ENCODE measurements at regions not wholly inside any gene's neighbourhood (a gene's known extent, or its start where the extent isn't known, plus 50 kb on each side); places are given as distances from the start of the nearest gene placed in this dataset.
"Not testable (repeated sequence)": the region's sequence is repeated elsewhere in the genome, so short reads cannot be mapped to it uniquely, and the experiment has no call there.

DNA sequence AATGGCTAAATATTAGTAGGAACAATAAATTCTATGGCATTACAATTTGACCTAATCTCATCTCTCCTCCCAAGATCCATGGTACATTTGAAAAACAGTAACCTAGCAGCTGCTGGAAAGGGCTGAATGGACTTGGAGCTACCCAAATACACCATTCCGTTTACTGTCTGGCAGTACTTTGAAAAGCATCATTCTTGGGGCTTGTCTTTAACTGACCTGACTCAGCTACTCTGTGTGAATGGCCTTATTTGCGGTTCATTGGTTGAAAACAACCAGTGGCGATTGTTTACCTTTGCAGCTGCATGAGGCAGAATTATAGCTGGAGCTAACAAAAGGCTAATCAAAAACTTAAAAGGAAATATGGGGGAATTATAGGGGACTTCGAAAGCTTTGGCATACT, 311.2 kb upstream of the MCTP2 start:
- Histone ChIP-seq H3K27me3 (ENCODE audit: control insufficient read depth, insufficient read depth, low read length) (no peaks in the 10 kb centered on the region), H3K9ac (ENCODE audit: low read depth, low read length) (no peak overlapping the region), H3K4me2 (ENCODE audit: low read length) (no peak overlapping the region), H3K9me3 (replicated peaks; ENCODE audit: low read length) (no peaks in the 10 kb centered on the region), H3K36me3 (ENCODE audit: insufficient read depth, low read length) (no peaks in the 10 kb centered on the region), H3K4me1 (ENCODE audit: control insufficient read depth, insufficient read depth, low read length) (no peaks in the 10 kb centered on the region), H3K4me3 (ENCODE audit: low read length) (no peak overlapping the region)

- not testable (repeated sequence) for H3K4me3 ChIP-seq (ENCODE audit: low read length); H3K4me1 ChIP-seq (ENCODE audit: control insufficient read depth, insufficient read depth, low read length); H3K4me2 ChIP-seq (ENCODE audit: low read length); H3K27me3 ChIP-seq (ENCODE audit: control insufficient read depth, insufficient read depth, low read length); H3K36me3 ChIP-seq (ENCODE audit: insufficient read depth, low read length); H3K9me3 ChIP-seq (replicated peaks; ENCODE audit: low read length); H3K9ac ChIP-seq (ENCODE audit: low read depth, low read length)
Measured at GRCh38 chr15:93918801-93919200, 312.6 kb upstream of the MCTP2 start.

- Histone ChIP-seq H3K9me3 (replicated peaks; ENCODE audit: low read length) (no peaks in the 10 kb centered on the region), H3K4me3 (ENCODE audit: low read length) (no peak overlapping the region), H3K4me1 (ENCODE audit: control insufficient read depth, insufficient read depth, low read length) (no peaks in the 10 kb centered on the region), H3K9ac (ENCODE audit: low read depth, low read length) (no peak overlapping the region), H3K4me2 (ENCODE audit: low read length) (no peak overlapping the region), H3K36me3 (ENCODE audit: insufficient read depth, low read length) (no peaks in the 10 kb centered on the region), H3K27me3 (ENCODE audit: control insufficient read depth, insufficient read depth, low read length) (no peaks in the 10 kb centered on the region)
Measured at GRCh38 chr15:93917181-93917580, 314.2 kb upstream of the MCTP2 start.

GRCh38 chr15:93913871-93914270, 317.5 kb upstream of the MCTP2 start:
- Histone ChIP-seq H3K4me3 (ENCODE audit: low read length) (no peak overlapping the region), H3K9me3 (replicated peaks; ENCODE audit: low read length) (no peaks in the 10 kb centered on the region), H3K4me1 (ENCODE audit: control insufficient read depth, insufficient read depth, low read length) (no peaks in the 10 kb centered on the region), H3K36me3 (ENCODE audit: insufficient read depth, low read length) (no peaks in the 10 kb centered on the region), H3K4me2 (ENCODE audit: low read length) (no peak overlapping the region), H3K27me3 (ENCODE audit: control insufficient read depth, insufficient read depth, low read length) (no peaks in the 10 kb centered on the region), H3K9ac (ENCODE audit: low read depth, low read length) (no peak overlapping the region)

GRCh38 chr15:93913310-93913709, 318.1 kb upstream of the MCTP2 start:
- no peak overlapping the region for H3K4me3 ChIP-seq (ENCODE audit: low read length)
- no peak overlapping the region for H3K4me2 ChIP-seq (ENCODE audit: low read length)
- no peaks in the 10 kb centered on the region for H3K36me3 ChIP-seq (ENCODE audit: insufficient read depth, low read length)
- no peak overlapping the region for H3K9ac ChIP-seq (ENCODE audit: low read depth, low read length)
- H3K27me3 ChIP-seq (ENCODE audit: control insufficient read depth, insufficient read depth, low read length) = no peaks in the 10 kb centered on the region
- H3K9me3 ChIP-seq (replicated peaks; ENCODE audit: low read length) = no peaks in the 10 kb centered on the region
- no peaks in the 10 kb centered on the region for H3K4me1 ChIP-seq (ENCODE audit: control insufficient read depth, insufficient read depth, low read length)

- Histone ChIP-seq H3K27me3 (ENCODE audit: control insufficient read depth, insufficient read depth, low read length) (no peaks in the 10 kb centered on the region), H3K4me2 (ENCODE audit: low read length) (no peak overlapping the region), H3K9ac (ENCODE audit: low read depth, low read length) (no peak overlapping the region), H3K9me3 (replicated peaks; ENCODE audit: low read length) (no peaks in the 10 kb centered on the region), H3K4me3 (ENCODE audit: low read length) (no peak overlapping the region), H3K4me1 (ENCODE audit: control insufficient read depth, insufficient read depth, low read length) (no peaks in the 10 kb centered on the region), H3K36me3 (ENCODE audit: insufficient read depth, low read length) (no peaks in the 10 kb centered on the region)
Measured at GRCh38 chr15:93900476-93901400, 330.6 kb upstream of the MCTP2 start.

DNA sequence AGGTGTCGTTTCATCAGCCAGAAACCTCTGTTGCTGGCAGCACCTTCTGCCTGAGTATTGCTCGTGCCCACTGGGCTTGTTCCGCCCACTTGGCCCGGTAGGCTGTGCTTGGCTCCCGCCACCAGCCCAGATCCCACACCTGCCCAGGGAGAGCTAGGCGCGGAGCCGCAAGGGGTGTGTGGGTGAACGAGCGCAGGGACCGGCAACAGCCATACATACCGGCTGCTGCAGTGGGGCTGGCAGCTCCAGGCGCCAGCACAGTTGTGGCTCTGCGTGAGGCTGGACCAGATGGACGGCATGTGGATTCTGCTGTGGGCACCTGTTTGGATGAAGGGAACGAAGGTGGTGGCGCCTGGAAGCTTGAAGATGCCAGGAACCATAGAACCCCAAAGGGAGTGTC, 331.5 kb upstream of the MCTP2 start:
- no peak overlapping the region for H3K4me3 ChIP-seq (ENCODE audit: low read length)

GRCh38 chr15:93897377-93897776, 334.0 kb upstream of the MCTP2 start:
- Histone ChIP-seq H3K4me2 (ENCODE audit: low read length) (no peak overlapping the region), H3K27me3 (ENCODE audit: control insufficient read depth, insufficient read depth, low read length) (no peaks in the 10 kb centered on the region), H3K4me1 (ENCODE audit: control insufficient read depth, insufficient read depth, low read length) (no peaks in the 10 kb centered on the region), H3K9me3 (replicated peaks; ENCODE audit: low read length) (no peaks in the 10 kb centered on the region), H3K4me3 (ENCODE audit: low read length) (no peak overlapping the region), H3K9ac (ENCODE audit: low read depth, low read length) (no peak overlapping the region), H3K36me3 (ENCODE audit: insufficient read depth, low read length) (no peaks in the 10 kb centered on the region)

More for the DNA sequence above, 331.5 kb upstream of the MCTP2 start:
- H3K27me3 ChIP-seq (ENCODE audit: control insufficient read depth, insufficient read depth, low read length) = no peaks in the 10 kb centered on the region
- H3K9ac ChIP-seq (ENCODE audit: low read depth, low read length) = no peak overlapping the region
- H3K4me1 ChIP-seq (ENCODE audit: control insufficient read depth, insufficient read depth, low read length) = no peaks in the 10 kb centered on the region
- no peaks in the 10 kb centered on the region for H3K9me3 ChIP-seq (replicated peaks; ENCODE audit: low read length)
- no peak overlapping the region for H3K4me2 ChIP-seq (ENCODE audit: low read length)
- no peaks in the 10 kb centered on the region for H3K36me3 ChIP-seq (ENCODE audit: insufficient read depth, low read length)

GRCh38 chr15:93895976-93896770, 335.2 kb upstream of the MCTP2 start:
- Histone ChIP-seq H3K9ac (ENCODE audit: low read depth, low read length) (no peak overlapping the region), H3K27me3 (ENCODE audit: control insufficient read depth, insufficient read depth, low read length) (no peaks in the 10 kb centered on the region), H3K4me2 (ENCODE audit: low read length) (no peak overlapping the region), H3K4me3 (ENCODE audit: low read length) (no peak overlapping the region), H3K36me3 (ENCODE audit: insufficient read depth, low read length) (no peaks in the 10 kb centered on the region), H3K4me1 (ENCODE audit: control insufficient read depth, insufficient read depth, low read length) (no peaks in the 10 kb centered on the region), H3K9me3 (replicated peaks; ENCODE audit: low read length) (no peaks in the 10 kb centered on the region)

- H3K4me3 ChIP-seq (ENCODE audit: low read length) = no peak overlapping the region
- no peaks in the 10 kb centered on the region for H3K4me1 ChIP-seq (ENCODE audit: control insufficient read depth, insufficient read depth, low read length)
- H3K4me2 ChIP-seq (ENCODE audit: low read length) = no peak overlapping the region
- no peaks in the 10 kb centered on the region for H3K36me3 ChIP-seq (ENCODE audit: insufficient read depth, low read length)
- no peaks in the 10 kb centered on the region for H3K27me3 ChIP-seq (ENCODE audit: control insufficient read depth, insufficient read depth, low read length)
- H3K9me3 ChIP-seq (replicated peaks; ENCODE audit: low read length) = no peaks in the 10 kb centered on the region
- no peak overlapping the region for H3K9ac ChIP-seq (ENCODE audit: low read depth, low read length)
Measured at GRCh38 chr15:93894438-93895036, 336.8 kb upstream of the MCTP2 start.

GRCh38 chr15:93887151-93887550, 344.2 kb upstream of the MCTP2 start:
- Histone ChIP-seq H3K4me2 (ENCODE audit: low read length) (no peak overlapping the region), H3K4me1 (ENCODE audit: control insufficient read depth, insufficient read depth, low read length) (no peaks in the 10 kb centered on the region), H3K9me3 (replicated peaks; ENCODE audit: low read length) (no peaks in the 10 kb centered on the region), H3K9ac (ENCODE audit: low read depth, low read length) (no peak overlapping the region), H3K36me3 (ENCODE audit: insufficient read depth, low read length) (no peaks in the 10 kb centered on the region), H3K27me3 (ENCODE audit: control insufficient read depth, insufficient read depth, low read length) (no peaks in the 10 kb centered on the region), H3K4me3 (ENCODE audit: low read length) (no peak overlapping the region)
